ENCODE measurements at regions not wholly inside any gene's neighbourhood (a gene's known extent, or its start where the extent isn't known, plus 50 kb on each side); places are given as distances from the start of the nearest gene placed in this dataset.

DNA sequence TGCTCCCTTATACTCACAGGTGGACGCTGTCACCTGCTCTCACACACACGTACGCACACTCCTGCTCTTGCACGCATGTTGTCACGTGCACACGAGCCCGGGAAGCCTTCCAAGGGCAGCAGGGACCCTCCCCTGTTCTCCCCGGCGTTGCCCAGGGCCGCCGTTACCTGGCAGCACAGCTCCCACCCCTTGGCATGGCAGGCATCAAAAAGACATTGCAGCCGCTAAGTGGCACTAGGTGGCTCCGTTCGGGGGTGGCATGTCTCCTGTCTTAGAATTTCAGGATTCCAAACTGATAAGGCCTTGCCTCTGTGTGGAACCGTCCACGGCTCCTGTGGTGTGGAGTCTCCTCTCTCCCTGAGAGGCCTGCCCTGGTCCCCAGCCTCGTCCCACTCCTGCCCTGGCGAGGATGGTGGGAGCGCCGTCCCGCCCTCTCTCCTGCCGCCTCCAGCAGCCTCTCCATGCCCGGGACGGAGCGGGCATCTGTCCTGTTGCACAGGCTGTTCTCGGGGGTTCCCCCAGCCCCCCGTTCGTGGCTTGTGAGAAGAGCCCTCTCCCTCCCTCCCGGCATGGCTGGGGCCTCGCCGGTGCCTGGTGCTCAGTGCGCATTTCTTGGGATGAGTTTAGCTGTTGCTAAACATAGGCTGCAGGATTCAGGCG, 126.7 kb upstream of the GSE1 start:
- DNase-seq = peak; percentile 61

DNA sequence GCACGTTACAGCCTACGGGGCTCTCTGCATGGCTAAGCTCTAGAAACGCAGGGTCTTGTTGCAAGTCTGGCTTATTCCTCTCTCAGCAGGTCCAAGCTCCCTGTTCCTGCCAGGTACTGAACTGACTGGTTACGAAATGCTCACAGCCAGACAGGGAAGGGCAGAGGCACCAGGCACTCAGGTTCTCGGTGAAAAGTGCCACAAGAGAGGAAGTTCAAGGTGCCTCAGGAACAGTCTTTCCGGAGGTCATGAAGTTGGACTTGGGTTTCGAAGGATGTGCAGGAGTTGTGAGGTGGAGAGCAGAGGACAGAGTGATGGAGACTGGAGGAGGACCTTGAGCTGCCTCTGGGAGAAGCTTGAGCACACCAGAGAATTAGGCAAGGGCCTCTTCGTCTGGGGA, 124.7 kb upstream of the GSE1 start:
- DNase-seq = no peak

DNA sequence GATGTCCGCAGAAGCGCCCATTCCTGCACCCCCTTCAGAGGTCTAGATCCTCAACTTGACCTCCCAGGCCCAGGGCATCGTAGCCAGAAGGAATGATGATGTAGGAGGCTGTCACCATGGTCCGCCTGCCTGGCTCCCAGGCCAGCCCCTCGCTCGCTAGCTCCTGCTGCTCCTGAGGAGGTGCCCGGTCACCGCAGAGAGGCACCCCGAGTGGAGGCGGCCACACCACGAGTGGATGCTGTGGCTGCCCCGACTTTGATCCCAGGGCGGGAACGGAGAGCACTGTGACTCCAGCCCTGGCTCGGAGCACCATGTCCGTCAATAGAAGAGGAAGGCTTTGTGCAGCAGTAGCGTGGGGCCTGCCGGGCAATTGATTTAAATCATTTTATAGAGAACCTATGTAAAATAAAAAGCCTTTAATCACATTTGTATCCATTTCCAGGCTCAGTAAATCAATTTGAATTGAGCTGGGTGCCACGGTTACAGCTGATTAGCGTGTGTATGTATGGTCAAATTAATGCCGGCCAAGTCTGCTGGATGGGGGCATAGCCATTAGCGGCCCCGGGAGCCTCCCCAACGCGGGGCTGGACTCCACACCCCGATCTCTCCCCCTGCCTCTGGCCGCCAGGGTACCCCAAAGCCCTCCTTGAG, 122.6 kb upstream of the GSE1 start:
- no peak for DNase-seq

DNA sequence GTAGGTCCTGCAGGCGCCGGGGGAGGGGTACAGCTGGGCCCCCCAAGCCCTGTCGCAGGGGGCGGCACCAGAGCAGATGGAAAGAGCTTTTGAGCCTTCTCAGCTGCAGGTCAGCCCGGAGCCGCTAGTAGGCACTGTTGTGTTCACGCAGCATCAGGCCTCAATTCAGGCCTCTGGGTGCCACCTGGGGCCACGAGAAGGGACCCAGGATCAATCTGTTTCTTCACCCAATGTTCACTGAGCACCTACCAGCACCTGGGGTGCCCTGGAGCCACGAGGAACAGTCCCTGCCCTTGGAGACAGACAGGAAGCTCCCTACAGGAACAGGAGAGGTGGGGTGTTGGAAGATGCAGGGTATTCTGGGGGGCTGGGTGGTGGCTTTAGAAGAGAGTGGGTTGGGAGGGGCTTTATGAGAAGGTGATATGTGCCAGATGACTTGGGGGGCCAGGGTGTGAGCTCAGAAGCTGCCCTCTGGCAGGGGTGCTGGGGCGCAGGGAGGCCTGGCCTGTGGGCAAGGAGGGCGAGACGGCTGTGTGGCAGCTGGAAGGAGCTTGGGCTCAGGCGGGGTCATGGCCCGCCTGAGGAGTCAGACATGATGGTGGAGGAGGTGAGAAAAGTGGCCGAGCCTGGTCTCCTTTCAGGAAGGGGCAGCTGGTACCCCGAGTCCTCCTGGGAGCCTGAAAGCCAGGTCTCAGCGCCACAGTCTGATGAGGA, 121.9 kb upstream of the GSE1 start:
- no peak for DNase-seq

DNA sequence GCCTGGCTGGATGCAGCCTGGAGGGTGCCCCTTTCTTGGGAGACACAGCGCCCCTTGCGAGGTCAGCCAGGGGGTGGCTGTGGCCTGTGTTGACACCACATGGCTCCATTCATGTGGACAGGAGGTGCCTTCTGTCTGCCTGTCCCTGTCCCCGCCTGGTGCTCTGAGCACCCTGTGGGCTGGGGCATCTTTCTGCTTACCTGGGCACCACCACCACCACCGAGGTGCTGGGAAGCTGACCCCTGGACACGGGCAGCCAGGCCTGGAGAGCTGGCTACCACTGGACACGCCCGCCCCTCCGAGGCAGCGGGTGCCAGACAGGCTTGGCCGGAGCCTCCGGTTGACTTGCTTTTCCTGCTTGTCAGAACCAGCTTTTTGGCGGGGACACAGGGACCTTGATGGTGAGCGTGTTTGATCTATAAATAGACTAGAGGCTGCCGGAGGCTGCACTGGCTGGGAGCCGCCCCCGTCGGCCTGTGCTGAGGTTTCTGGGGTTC, 121.3 kb upstream of the GSE1 start:
- DNase-seq = no peak

DNA sequence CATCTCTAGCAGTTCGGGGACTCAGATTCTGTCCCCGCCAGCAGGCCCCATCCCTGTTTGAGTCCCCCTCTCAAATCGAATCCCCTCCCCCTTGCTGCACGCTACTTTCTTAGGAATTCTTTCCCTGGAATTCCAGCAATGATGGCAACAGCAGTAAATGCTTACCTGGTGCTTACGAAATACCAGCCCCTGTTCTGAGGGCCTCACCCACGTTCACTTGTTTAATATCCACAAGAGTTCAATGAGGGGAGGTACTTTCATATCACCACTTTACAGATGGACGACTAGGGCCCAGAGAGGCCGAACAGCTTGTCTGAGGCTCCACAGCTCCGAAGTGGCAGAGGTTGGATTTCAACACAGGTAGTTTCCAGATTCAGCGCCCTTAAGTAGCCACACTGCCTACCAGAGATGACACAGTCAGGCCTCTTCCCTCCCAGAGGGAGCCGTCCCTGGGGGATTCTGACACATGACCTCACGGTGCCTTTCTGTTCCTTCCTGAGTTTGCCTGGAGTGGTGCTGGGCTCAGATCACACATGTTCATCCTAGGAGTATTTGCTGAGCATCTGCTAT, 120.7 kb upstream of the GSE1 start:
- no peak for DNase-seq

DNA sequence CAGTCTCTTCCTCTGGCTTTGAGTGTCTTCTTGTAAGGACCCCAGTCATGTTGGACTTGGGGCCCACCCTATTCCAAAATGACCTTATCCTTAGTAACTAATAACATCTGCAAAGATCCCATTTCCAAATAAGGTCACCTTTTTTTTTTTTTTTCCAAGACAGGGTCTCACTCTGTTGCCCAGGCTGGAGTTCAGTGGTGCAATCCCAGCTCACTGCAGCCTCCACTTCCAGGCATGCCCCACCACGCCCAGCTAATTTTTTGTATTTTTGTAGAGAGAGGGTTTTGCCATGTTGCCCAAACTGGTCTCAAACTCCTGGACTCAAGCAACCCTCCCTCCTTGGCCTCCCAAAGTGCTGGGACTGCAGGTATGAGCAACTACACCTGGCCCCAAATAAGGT, 118.8 kb upstream of the GSE1 start:
- no peak for DNase-seq

DNA sequence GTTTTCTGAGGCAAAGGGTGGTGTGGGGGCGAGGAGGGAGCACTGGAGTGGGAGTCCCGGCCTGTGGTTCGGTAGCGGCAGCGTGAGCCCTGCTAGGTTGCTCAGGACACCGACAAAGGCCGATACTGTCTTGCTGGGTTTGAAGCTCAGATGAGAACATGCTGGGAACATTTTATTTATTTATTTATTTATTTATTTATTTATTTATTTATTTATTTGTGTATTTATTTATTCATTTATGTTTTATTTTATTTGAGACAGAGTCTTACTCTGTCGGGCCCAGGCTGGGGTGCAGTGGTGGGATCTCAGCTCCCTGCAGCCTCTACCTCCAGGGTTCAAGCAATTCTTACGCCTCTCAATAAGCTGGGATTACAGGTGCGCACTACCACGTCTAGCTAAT, 117.9 kb upstream of the GSE1 start:
- no peak for DNase-seq

DNA sequence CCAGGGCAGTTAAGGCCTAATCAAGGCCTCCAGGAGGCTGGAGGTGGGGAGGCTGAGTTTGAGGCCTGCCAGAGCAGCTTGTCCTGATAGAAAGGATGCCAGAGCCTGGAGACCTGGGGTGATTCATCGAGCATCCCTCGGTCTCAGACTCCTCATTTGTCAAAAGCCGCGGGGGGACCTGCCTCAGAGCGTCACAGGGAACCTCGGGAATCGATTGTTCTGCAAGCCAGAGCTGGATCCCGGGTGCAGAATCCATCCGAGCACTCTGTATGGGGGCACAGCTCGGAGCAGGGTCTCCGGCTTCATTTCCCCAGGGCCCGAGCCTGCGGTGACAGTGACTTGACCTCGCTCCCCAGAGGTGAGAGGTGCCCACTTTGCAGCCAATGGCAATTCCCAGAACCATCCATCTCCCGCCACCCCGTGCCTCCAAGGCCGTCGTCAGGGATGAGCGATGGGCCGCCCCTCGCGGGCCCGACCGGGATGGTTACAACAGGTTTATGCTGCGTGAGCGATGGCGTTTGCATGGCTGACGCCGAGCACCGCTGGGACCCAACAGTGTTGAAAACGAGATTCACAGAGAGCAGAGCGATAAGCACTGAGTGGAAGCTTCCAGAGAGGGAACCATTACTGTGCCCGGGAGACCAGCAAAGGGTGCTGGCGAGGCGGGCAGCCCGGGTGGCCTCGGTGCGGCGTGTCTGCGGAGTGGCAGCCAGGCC, 117.1 kb upstream of the GSE1 start:
- no peak for DNase-seq

DNA sequence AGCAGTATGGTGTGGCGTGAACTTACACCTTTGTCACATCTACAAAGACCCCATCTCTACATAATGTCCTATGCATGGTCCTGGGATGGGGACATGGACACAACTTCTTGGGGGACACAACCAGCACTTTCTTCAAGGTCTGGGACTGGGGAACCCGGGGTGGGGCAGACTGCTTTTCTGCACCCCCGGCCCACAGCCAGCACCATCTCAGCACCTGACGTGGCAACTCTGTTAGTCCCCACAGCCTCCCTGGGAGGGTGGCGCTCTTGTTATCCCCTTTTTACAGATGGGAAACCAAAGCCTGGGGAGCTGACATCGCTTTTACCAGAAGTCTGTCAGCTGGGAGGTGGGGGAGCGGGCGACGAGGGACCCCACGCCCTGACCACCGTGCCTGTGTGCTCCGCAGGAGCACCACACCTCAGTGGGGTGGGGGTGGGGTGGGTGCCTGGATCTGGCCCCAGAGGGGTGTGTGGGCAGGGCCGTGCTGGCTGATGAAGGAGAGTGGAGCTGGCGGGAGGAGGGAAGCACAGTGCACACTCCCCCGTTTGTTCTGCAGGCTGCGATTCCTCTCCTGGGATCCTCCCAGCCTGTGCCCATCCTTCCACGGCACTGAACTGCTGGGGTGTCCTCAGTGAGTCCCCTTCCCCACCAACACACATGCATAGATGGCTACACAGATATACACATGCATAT, 115.4 kb upstream of the GSE1 start:
- no peak for DNase-seq

DNA sequence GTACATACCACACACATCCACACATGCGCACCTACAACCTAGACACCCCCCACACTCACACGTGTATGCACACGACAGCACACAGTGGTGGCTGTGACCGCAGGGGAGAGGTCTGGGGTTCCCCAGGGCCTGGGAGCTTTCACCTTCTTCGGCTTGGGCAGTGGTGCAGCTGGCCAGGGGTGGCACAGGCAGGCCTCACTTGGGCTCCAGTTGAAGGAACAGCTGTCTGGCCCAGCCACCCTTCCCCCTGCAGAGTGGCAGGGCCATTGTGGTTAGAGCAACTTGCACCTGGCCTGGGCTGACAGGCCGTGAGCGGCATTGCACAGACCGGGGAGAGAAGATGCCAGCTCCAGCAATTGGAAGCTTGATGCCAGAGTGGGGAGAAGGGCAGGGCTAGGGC, 114.5 kb upstream of the GSE1 start:
- peak; percentile 28 for DNase-seq

DNA sequence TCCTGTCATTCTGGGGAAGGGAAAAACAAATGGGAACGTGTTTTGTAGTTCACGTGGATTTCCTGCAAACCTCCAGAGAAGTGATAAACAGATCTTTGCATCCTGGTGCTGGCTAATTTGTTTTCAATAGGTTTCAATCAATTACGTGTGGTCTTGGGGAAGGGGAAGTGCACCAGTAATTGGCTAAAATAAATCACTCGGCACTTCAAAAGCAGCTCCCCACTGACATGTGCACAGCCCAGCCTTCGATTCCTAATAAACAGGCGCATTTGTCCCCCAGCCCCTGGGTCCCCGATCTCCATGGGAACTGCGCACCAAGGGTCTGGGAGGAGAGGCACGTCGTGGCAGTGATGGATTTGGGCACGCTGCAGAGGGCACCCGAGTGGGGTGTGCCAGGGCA, 112.9 kb upstream of the GSE1 start:
- DNase-seq = no peak

DNA sequence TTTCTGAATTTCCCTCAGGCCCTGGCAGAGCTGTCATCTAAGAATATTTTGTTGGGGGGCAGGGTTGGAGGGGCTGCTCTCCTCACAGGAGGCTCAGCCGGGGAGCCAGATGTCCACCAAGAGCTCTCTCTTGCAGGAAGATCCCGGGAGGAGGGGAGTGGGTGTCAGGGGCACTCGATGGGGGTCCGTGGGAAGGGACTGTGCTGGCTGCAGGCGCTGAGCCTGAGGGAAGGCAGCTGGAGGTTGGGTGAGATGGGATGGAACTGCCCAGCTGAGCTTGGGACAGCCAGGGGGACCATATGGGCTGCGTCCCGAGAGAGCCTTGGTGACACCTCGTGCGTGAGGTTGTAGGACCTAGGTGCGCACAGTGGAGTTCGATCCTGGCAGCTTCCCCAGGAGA, 111.2 kb upstream of the GSE1 start:
- DNase-seq = no peak

DNA sequence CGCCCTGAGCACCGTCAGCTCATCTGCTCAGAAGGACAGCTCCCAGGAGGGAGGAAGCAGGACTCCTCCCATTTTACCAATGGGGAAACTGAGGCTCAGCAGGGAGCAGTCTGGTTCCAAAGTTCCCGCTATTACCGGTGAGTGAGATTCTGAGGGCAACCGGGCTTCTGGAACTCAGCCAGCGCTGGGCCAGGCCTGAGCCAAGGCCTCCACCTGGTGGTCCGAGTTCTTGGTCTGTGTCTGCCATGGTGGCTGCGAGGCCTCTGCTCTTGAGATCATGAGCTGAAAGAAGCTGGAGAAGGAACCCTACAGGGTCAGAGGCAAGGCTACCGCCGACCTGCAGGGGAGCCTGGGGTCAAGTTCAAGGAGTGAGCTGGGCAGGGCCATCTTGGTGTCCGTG, 110.8 kb upstream of the GSE1 start:
- peak; percentile 38 for DNase-seq

DNA sequence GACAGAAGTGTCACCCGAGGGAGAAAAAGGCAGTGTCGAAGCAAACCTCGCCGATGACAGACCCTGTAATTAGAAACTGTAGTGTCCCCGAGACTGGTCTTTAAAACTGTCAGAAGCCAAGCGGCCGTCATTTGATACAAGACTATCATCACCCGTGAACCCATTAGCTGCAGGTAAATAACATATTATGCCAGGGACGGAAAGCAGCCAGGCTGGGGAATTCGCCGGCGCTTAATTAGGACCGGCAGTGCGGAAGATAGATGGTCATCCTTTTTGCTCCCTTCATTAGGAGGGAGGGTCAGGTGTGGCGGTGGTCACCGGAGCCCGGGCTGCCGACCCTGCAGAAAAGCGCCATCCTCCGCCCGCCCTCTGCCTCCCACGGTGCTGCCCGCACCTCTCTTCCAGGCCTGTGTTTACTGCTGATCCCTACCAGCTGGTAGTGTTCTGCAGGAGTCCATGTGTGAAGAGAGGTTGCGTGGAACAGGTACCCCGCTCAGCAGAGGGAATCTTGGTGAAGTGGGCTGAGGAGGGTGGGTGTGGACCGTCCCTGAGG, 109.4 kb upstream of the GSE1 start:
- peak; percentile 60 for DNase-seq

DNA sequence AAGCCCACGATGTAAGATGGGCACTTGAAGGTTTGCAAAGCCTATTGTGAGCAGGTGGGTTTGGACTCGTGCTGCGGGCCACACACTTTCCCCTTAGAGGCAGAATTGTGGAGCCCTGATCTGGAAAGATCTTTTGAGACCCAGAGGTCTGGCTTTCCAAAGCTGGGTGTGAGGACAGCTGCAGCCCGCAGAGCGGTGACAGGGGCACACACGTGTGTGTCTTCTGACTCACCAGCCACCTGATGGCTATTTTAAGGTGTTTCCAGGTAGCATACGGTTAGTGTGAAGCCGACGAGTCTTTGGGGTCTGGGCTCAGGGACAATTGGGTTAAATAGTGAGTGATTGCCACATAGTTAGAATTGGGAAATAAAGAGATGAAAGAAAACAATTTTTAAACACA, 108.9 kb upstream of the GSE1 start:
- no peak for DNase-seq

DNA sequence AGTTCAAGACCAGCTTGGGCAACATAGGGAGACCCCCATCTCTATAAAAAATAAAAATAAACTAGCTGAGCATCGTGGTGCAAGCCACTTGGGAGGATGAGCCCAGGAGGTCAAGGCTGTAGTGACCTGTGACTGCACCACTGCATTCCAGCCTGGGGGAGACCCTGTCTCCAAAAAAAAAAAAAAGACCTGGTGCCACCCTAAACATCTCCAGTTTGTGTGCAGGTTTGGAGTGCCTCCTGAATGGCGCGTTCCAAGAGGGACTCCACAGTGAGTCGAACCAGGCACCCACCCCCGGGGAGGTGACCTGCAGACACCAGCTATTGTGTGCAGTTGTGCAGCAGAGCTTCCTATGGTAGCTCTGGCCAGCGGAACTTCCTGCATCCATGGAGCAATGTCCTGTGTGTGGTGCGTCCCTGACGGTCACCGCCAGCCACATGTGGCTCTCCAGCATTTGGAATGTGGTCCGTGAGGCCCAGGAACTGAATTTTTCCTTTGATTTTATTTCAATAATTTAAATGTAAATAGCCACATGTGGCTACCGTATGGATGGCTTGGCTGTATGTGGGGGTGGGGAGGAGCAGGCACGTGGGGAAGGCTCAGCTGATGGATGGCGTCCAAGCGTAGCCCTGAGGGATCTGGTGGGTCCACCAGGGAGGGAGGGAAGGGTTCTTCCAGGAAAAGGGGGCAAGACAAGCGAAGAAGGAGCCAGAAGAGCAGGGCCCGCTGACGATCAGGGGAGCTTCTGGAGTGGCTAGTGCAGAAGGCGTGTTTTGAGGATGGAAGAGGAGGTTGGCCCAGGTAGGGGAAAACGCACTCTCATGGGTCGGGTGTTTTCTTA, 107.1 kb upstream of the GSE1 start:
- DNase-seq = no peak

DNA sequence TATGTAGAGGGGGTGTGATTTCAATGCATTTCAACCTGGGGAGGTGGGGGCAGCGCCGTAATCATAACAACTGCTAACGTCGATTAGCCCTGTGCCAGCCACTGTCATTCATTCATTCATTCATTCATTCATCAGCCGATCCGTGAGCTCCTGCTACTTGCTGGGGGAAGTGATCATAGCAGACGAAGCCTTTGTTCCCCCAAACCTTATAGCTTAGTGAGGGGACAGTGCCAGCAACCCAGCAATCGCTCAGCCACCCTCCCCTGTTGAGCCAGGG, 106.5 kb upstream of the GSE1 start:
- no peak for DNase-seq

DNA sequence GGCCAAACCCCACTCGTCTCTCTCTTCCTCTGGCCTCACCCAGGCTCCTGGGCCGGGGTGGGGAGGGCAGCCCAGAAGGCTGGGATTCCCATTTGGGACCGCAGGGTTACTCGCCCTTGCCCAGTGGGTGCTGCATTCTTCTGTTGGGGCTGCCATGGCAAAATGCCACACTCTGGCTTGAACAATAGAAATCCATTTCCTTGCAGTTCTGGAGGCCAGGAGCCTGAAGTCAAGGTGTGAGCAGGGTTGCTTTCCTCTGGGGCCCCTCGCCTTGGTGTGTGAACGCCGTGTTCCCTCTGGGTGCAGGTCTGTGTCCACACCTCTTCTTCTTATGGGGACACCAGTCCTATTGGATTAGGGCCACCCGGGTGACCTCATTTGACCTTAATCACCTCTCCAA, 105.8 kb upstream of the GSE1 start:
- DNase-seq = no peak

DNA sequence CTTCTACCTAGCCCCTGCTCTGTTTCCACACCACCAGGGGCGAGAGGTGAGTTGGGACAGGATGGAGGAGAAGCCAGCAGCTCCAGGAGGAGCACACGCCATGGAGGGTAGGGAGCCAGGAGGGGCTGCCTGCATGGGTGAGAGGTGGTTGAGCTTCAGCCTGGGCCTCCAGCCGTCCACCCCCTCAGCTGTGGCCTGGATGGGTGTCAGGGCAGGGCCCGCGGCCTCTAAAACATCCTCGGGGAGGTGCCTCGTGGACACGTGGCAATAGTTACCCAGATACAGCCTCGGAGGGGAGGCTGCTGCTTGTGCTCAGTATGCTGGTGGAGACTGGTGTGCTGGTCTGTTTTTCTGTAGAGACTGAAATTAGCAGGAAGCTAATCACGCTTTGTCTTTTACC, 104.7 kb upstream of the GSE1 start:
- no peak for DNase-seq

DNA sequence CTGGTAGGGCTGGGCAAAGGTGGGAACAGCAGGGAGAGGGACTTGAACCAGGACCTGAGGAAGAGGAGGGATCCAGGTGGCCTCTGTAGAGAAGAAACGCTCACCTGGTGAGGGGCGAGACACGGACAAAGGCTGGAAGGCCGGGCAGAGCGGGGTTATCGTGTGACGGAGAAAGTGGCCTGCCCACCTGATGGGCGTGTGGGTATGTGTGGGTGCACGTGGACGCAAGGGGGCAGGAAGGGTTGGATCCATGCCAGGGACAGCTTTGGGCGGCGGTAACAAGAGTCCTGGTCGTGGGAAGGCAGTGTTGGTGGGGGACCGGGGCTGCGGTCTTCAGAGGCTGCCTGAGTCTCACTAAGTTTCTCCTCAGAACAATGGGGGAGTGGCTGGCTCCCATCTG, 104.1 kb upstream of the GSE1 start:
- DNase-seq = no peak

All from NCI-H1092 treated with DMSO at 0.1 percent for 48 hours (cell line).